H9 (cell line): ENCODE measurements at regions not wholly inside any gene's neighbourhood (a gene's known extent, or its start where the extent isn't known, plus 50 kb on each side); places are given as distances from the start of the nearest gene placed in this dataset.

Experiments
- DNase-seq: peaks from one replicate; pipeline ENCODE4 v3.0.0-alpha.2; 2017
- H2AFZ ChIP-seq: one replicate; pipeline ENCODE4 v1.6.1; 2013; ENCODE audit warnings: mild to moderate bottlenecking, low read length, control low read depth, moderate library complexity
- H2AK5ac ChIP-seq: 2 replicates; pipeline ENCODE4 v1.6.1; 2013; ENCODE audit warnings: low read length, control low read depth, mixed read lengths; ENCODE audit not compliant: insufficient read length
- H2BK120ac ChIP-seq: one replicate; pipeline ENCODE4 v1.6.1; 2013; ENCODE audit warnings: low read depth, mild to moderate bottlenecking, low read length, control low read depth, inconsistent platforms; ENCODE audit not compliant: poor library complexity, severe bottlenecking
- H2BK12ac ChIP-seq: 2 replicates; pipeline ENCODE4 v1.6.1; 2013; ENCODE audit warnings: low read length, control low read depth, mixed read lengths, low read depth; ENCODE audit not compliant: insufficient read length
- H2BK15ac ChIP-seq: 2 replicates; pipeline ENCODE4 v1.6.1; 2013; ENCODE audit warnings: low read depth, low read length, control low read depth
- H2BK20ac ChIP-seq: one replicate; pipeline ENCODE4 v1.6.1; 2013; ENCODE audit warnings: low read depth, mild to moderate bottlenecking, low read length, control low read depth, inconsistent platforms; ENCODE audit not compliant: poor library complexity, severe bottlenecking
- H2BK5ac ChIP-seq: 2 replicates; pipeline ENCODE4 v1.6.1; 2013; ENCODE audit warnings: low read length, control low read depth, mixed read lengths; ENCODE audit not compliant: insufficient read length
- H3K14ac ChIP-seq: 2 replicates; pipeline ENCODE4 v1.6.1; 2013; ENCODE audit warnings: low read length, control low read depth; ENCODE audit not compliant: insufficient read depth
- H3K18ac ChIP-seq: 2 replicates; pipeline ENCODE4 v1.6.1; 2013; ENCODE audit warnings: low read depth, mild to moderate bottlenecking, mixed read lengths, low read length, control low read depth; ENCODE audit not compliant: insufficient read length
- H3K23ac ChIP-seq: 2 replicates; pipeline ENCODE4 v1.6.1; 2013; ENCODE audit warnings: low read length, control low read depth, mixed read lengths, low read depth; ENCODE audit not compliant: insufficient read length
- H3K23me2 ChIP-seq: 2 replicates; pipeline ENCODE4 v1.6.1; 2013; ENCODE audit warnings: low read depth, mild to moderate bottlenecking, mixed read lengths, low read length, control low read depth; ENCODE audit not compliant: insufficient read length, poor library complexity, severe bottlenecking
- H3K27ac ChIP-seq: 2 replicates; pipeline ENCODE4 v1.5.1; 2013; ENCODE audit warnings: low read length, control low read depth, mixed read lengths, low read depth; ENCODE audit not compliant: insufficient read length
- H3K27me3 ChIP-seq: 2 replicates; pipeline ENCODE4 v1.6.1; 2013; ENCODE audit warnings: low read length, control low read depth, inconsistent platforms; ENCODE audit not compliant: insufficient read depth
- H3K4ac ChIP-seq: 2 replicates; pipeline ENCODE4 v1.6.1; 2013; ENCODE audit warnings: low read depth, mild to moderate bottlenecking, control low read depth, inconsistent platforms, low read length, moderate library complexity
- H3K4me1 ChIP-seq: 2 replicates; pipeline ENCODE4 v1.6.1; 2013; ENCODE audit warnings: low read length, control low read depth, inconsistent platforms; ENCODE audit not compliant: insufficient read depth
- H3K4me2 ChIP-seq: 2 replicates; pipeline ENCODE4 v1.6.1; 2013; ENCODE audit warnings: low read length, control low read depth, mixed read lengths; ENCODE audit not compliant: insufficient read length, insufficient read depth
- H3K56ac ChIP-seq: 2 replicates; pipeline ENCODE4 v1.6.1; 2013; ENCODE audit warnings: low read depth, mild to moderate bottlenecking, mixed read lengths, low read length, control low read depth; ENCODE audit not compliant: insufficient read length
- H3K79me1 ChIP-seq: 2 replicates; pipeline ENCODE4 v1.6.1; 2013; ENCODE audit warnings: low read depth, mild to moderate bottlenecking, moderate library complexity, low read length, control low read depth, inconsistent platforms; ENCODE audit not compliant: insufficient read depth, poor library complexity, severe bottlenecking
- H3K79me2 ChIP-seq: 2 replicates; pipeline ENCODE4 v1.6.1; 2013; ENCODE audit warnings: low read length, control low read depth, inconsistent platforms; ENCODE audit not compliant: insufficient read depth
- H3K9ac ChIP-seq: 2 replicates; pipeline ENCODE4 v1.6.1; 2013; ENCODE audit warnings: low read length, control low read depth, mixed read lengths; ENCODE audit not compliant: insufficient read length; ENCODE audit errors: extremely low read depth
- H3K9me3 ChIP-seq: one replicate; pipeline ENCODE4 v1.6.1; 2013; ENCODE audit warnings: low read depth, low read length, inconsistent platforms; ENCODE audit not compliant: control insufficient read depth
- H3T11ph ChIP-seq: one replicate; pipeline ENCODE4 v1.6.1; 2013; ENCODE audit warnings: mild to moderate bottlenecking, low read length, control low read depth, inconsistent platforms
- H4K20me1 ChIP-seq: one replicate; pipeline ENCODE4 v1.6.1; 2013; ENCODE audit not compliant: control insufficient read depth, insufficient read length, insufficient read depth
- H4K5ac ChIP-seq: 2 replicates; pipeline ENCODE4 v1.6.1; 2013; ENCODE audit warnings: low read depth, mild to moderate bottlenecking, mixed read lengths, low read length, control low read depth; ENCODE audit not compliant: insufficient read length
- H4K8ac ChIP-seq: replicated peaks from 2 replicates; pipeline ENCODE4 v1.6.1; 2013; ENCODE audit warnings: low read length, control low read depth, mixed read lengths, low read depth; ENCODE audit not compliant: insufficient read length
- H4K91ac ChIP-seq: 2 replicates; pipeline ENCODE4 v1.6.1; 2013; ENCODE audit warnings: low read depth, mild to moderate bottlenecking, moderate library complexity, mixed read lengths, low read length, control low read depth; ENCODE audit not compliant: insufficient read length
- H3K27ac Mint-ChIP-seq, 3 experiments: 2 replicates in 2 of 3; 3 replicates in 1 of 3; pipeline ENCODE4 v1.8.0; 2020 to 2021; ENCODE audit warnings: mixed read lengths in 3 of 3, mild to moderate bottlenecking in 1 of 3, moderate library complexity in 1 of 3
- H3K27me3 Mint-ChIP-seq: 2 replicates; pipeline ENCODE4 v1.8.0; 2021; ENCODE audit warnings: low read depth, mild to moderate bottlenecking, moderate library complexity, mixed read lengths
- H3K36me3 Mint-ChIP-seq, 3 experiments: 2 replicates in 2 of 3; 3 replicates in 1 of 3; pipeline ENCODE4 v1.8.0; 2020 to 2021; ENCODE audit warnings: low read depth in 3 of 3, mixed read lengths in 3 of 3; ENCODE audit not compliant: insufficient read depth in 1 of 3
- H3K4me1 Mint-ChIP-seq, 2 experiments: 2 replicates each; pipeline ENCODE4 v1.8.0; 2020; ENCODE audit warnings: mixed read lengths in 2 of 2
- H3K4me3 Mint-ChIP-seq, 2 experiments: 2 replicates in 1 of 2; 3 replicates in 1 of 2; pipeline ENCODE4 v1.8.0; 2020 to 2021; ENCODE audit warnings: mild to moderate bottlenecking in 2 of 2, mixed read lengths in 2 of 2, moderate library complexity in 1 of 2
- H3K9me3 Mint-ChIP-seq, 2 experiments: 2 replicates in 1 of 2; 3 replicates in 1 of 2; pipeline ENCODE4 v1.8.0; 2020; ENCODE audit warnings: mild to moderate bottlenecking in 2 of 2, mixed read lengths in 2 of 2, moderate library complexity in 1 of 2
- WGBS: extraction: QIAGEN DNeasy Blood & Tissue Kit; methylation state at CpG from one replicate; pipeline ENCODE4 v1.1.7; 2013; ENCODE audit warnings: missing lambda C conversion rate, low lambda C conversion rate, mixed read lengths; ENCODE audit not compliant: insufficient read length; ENCODE audit errors: extremely low coverage; 5-methylcytosine and 5-hydroxymethylcytosine counted together
- TF ChIP-seq, protein P1 (sequence below): fragments of 200-600 bp; sonication (generic); conservative IDR thresholded peaks from 3 replicates; pipeline ENCODE4 v1.8.0; 2021; ENCODE audit warnings: antibody characterized with exemption, mild to moderate bottlenecking

- no CpG with 5 or more reads among the region's 6 CpGs for WGBS
- 0 out of 2 replicates have a peak, but pooled peaks cover 2% of the 10 kb centered on the region for H3K4me1 ChIP-seq
- no peak overlapping the region for H2BK20ac ChIP-seq
- H3K9ac ChIP-seq = no peak overlapping the region
- no peak overlapping the region for H2BK5ac ChIP-seq
- Mint-ChIP-seq H3K4me3 (no peak overlapping the region), H3K27me3 (no peaks in the 10 kb centered on the region), H3K27ac (no peak overlapping the region), H3K9me3 (no peaks in the 10 kb centered on the region; a peak in 1 of 5 replicates), H3K4me1 (peaks cover 0 to 3% of the 10 kb centered on the region in 2 experiments; a peak in 1 of 4 replicates), H3K36me3 (no peaks in the 10 kb centered on the region)
- H3K79me2 ChIP-seq = no peaks in the 10 kb centered on the region
- H3K56ac ChIP-seq = no peak overlapping the region
- no peak overlapping the region for H3T11ph ChIP-seq
- no peak overlapping the region for H3K4ac ChIP-seq
- no peak overlapping the region for H4K91ac ChIP-seq
- H4K8ac ChIP-seq = no peak overlapping the region
- H2AK5ac ChIP-seq = no peak overlapping the region
- TF ChIP-seq, protein P1, sequence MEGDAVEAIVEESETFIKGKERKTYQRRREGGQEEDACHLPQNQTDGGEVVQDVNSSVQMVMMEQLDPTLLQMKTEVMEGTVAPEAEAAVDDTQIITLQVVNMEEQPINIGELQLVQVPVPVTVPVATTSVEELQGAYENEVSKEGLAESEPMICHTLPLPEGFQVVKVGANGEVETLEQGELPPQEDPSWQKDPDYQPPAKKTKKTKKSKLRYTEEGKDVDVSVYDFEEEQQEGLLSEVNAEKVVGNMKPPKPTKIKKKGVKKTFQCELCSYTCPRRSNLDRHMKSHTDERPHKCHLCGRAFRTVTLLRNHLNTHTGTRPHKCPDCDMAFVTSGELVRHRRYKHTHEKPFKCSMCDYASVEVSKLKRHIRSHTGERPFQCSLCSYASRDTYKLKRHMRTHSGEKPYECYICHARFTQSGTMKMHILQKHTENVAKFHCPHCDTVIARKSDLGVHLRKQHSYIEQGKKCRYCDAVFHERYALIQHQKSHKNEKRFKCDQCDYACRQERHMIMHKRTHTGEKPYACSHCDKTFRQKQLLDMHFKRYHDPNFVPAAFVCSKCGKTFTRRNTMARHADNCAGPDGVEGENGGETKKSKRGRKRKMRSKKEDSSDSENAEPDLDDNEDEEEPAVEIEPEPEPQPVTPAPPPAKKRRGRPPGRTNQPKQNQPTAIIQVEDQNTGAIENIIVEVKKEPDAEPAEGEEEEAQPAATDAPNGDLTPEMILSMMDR = no peak
- H3K9me3 ChIP-seq = no peaks in the 10 kb centered on the region
- H2AFZ ChIP-seq = no peak overlapping the region
- no peak overlapping the region for H3K27ac ChIP-seq
- no peak for DNase-seq
- no peak overlapping the region for H3K14ac ChIP-seq
- H3K23ac ChIP-seq = no peak overlapping the region
- H3K79me1 ChIP-seq = no peaks in the 10 kb centered on the region
- H4K5ac ChIP-seq = no peak overlapping the region
- no peak overlapping the region for H3K4me2 ChIP-seq
- H2BK120ac ChIP-seq = no peak overlapping the region
- no peaks in the 10 kb centered on the region for H3K27me3 ChIP-seq
- no peak overlapping the region for H3K18ac ChIP-seq
- no peak overlapping the region for H2BK12ac ChIP-seq
- no peak overlapping the region for H2BK15ac ChIP-seq
- no peaks in the 10 kb centered on the region for H4K20me1 ChIP-seq
- no peaks in the 10 kb centered on the region for H3K23me2 ChIP-seq
Observed at GRCh38 chr7:110568932-110569331, 522.0 kb upstream of the LRRN3 start.
